ENCODE measurements at regions not wholly inside any gene's neighbourhood (a gene's known extent, or its start where the extent isn't known, plus 50 kb on each side); places are given as distances from the start of the nearest gene placed in this dataset.

DNA sequence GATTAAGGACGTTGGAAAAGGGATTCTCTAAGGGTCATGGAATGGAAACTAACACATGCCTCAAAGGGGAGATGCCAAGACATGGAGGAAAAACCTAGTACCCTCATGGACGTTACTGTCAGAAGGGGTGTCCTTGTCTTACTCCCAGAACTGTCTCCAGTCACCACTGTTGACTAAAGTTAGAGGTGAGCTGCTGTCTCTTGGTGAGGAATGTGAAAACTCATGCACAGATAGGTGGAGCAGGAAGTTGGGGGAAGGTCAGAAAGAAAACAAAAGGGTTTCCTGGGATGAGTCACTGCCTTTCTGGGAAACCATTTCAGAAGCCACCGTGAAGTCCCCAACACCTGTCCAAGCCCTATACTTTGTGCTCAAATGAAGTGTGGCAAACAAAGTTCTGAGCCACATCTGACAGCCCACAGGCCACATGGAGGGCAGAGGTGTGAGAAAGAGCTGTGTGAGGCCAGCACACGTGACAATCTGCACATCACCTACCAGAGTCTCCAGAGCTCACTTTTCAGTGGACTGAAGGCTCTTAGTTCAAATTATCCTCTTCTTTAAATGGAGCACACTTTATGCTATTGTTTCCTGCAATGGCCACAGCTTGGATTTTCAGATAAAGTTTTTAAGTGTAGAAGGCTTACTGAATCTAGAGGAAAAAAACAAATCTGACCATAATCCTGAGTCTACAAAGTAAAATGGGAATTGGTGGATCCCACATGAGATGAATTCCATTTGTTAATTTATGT lies 92.9 kb upstream of the EGLN3 start (continued):
- TF ChIP-seq, protein P1, sequence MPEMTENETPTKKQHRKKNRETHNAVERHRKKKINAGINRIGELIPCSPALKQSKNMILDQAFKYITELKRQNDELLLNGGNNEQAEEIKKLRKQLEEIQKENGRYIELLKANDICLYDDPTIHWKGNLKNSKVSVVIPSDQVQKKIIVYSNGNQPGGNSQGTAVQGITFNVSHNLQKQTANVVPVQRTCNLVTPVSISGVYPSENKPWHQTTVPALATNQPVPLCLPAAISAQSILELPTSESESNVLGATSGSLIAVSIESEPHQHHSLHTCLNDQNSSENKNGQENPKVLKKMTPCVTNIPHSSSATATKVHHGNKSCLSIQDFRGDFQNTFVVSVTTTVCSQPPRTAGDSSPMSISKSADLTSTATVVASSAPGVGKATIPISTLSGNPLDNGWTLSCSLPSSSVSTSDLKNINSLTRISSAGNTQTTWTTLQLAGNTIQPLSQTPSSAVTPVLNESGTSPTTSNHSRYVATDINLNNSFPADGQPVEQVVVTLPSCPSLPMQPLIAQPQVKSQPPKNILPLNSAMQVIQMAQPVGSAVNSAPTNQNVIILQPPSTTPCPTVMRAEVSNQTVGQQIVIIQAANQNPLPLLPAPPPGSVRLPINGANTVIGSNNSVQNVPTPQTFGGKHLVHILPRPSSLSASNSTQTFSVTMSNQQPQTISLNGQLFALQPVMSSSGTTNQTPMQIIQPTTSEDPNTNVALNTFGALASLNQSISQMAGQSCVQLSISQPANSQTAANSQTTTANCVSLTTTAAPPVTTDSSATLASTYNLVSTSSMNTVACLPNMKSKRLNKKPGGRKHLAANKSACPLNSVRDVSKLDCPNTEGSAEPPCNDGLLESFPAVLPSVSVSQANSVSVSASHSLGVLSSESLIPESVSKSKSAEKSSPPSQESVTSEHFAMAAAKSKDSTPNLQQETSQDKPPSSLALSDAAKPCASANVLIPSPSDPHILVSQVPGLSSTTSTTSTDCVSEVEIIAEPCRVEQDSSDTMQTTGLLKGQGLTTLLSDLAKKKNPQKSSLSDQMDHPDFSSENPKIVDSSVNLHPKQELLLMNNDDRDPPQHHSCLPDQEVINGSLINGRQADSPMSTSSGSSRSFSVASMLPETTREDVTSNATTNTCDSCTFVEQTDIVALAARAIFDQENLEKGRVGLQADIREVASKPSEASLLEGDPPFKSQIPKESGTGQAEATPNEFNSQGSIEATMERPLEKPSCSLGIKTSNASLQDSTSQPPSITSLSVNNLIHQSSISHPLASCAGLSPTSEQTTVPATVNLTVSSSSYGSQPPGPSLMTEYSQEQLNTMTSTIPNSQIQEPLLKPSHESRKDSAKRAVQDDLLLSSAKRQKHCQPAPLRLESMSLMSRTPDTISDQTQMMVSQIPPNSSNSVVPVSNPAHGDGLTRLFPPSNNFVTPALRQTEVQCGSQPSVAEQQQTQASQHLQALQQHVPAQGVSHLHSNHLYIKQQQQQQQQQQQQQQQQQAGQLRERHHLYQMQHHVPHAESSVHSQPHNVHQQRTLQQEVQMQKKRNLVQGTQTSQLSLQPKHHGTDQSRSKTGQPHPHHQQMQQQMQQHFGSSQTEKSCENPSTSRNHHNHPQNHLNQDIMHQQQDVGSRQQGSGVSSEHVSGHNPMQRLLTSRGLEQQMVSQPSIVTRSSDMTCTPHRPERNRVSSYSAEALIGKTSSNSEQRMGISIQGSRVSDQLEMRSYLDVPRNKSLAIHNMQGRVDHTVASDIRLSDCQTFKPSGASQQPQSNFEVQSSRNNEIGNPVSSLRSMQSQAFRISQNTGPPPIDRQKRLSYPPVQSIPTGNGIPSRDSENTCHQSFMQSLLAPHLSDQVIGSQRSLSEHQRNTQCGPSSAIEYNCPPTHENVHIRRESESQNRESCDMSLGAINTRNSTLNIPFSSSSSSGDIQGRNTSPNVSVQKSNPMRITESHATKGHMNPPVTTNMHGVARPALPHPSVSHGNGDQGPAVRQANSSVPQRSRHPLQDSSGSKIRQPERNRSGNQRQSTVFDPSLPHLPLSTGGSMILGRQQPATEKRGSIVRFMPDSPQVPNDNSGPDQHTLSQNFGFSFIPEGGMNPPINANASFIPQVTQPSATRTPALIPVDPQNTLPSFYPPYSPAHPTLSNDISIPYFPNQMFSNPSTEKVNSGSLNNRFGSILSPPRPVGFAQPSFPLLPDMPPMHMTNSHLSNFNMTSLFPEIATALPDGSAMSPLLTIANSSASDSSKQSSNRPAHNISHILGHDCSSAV (CRISPR knock-in tag; IDR thresholded peaks at IDR 0.05; ENCODE audit: borderline replicate concordance), result peak; percentile 98; the same call in 1 of the 2 replicates
- TF ChIP-seq MAFF (IDR thresholded peaks at IDR 0.05; ENCODE audit: low read depth, low read length), result no peak
- no peak; the same call in 1 of the 2 replicates for TF ChIP-seq ZNF780A (CRISPR knock-in tag; IDR thresholded peaks at IDR 0.05)
- no peak for TF ChIP-seq ZNF10 (CRISPR knock-in tag; IDR thresholded peaks at IDR 0.05; ENCODE audit: borderline replicate concordance, low read depth)
- TF ChIP-seq, protein P2, sequence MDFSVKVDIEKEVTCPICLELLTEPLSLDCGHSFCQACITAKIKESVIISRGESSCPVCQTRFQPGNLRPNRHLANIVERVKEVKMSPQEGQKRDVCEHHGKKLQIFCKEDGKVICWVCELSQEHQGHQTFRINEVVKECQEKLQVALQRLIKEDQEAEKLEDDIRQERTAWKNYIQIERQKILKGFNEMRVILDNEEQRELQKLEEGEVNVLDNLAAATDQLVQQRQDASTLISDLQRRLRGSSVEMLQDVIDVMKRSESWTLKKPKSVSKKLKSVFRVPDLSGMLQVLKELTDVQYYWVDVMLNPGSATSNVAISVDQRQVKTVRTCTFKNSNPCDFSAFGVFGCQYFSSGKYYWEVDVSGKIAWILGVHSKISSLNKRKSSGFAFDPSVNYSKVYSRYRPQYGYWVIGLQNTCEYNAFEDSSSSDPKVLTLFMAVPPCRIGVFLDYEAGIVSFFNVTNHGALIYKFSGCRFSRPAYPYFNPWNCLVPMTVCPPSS (IDR thresholded peaks at IDR 0.05), result no peak
- no peak for TF ChIP-seq SUZ12 (IDR thresholded peaks at IDR 0.05; ENCODE audit: low read depth, low read length)
- TF ChIP-seq KLF16 (CRISPR knock-in tag; IDR thresholded peaks at IDR 0.05), result peak; percentile 97 to 99
- peak; percentile 96 for TF ChIP-seq TSC22D2 (CRISPR knock-in tag; IDR thresholded peaks at IDR 0.05; ENCODE audit: borderline replicate concordance)
- TF ChIP-seq, protein P3, sequence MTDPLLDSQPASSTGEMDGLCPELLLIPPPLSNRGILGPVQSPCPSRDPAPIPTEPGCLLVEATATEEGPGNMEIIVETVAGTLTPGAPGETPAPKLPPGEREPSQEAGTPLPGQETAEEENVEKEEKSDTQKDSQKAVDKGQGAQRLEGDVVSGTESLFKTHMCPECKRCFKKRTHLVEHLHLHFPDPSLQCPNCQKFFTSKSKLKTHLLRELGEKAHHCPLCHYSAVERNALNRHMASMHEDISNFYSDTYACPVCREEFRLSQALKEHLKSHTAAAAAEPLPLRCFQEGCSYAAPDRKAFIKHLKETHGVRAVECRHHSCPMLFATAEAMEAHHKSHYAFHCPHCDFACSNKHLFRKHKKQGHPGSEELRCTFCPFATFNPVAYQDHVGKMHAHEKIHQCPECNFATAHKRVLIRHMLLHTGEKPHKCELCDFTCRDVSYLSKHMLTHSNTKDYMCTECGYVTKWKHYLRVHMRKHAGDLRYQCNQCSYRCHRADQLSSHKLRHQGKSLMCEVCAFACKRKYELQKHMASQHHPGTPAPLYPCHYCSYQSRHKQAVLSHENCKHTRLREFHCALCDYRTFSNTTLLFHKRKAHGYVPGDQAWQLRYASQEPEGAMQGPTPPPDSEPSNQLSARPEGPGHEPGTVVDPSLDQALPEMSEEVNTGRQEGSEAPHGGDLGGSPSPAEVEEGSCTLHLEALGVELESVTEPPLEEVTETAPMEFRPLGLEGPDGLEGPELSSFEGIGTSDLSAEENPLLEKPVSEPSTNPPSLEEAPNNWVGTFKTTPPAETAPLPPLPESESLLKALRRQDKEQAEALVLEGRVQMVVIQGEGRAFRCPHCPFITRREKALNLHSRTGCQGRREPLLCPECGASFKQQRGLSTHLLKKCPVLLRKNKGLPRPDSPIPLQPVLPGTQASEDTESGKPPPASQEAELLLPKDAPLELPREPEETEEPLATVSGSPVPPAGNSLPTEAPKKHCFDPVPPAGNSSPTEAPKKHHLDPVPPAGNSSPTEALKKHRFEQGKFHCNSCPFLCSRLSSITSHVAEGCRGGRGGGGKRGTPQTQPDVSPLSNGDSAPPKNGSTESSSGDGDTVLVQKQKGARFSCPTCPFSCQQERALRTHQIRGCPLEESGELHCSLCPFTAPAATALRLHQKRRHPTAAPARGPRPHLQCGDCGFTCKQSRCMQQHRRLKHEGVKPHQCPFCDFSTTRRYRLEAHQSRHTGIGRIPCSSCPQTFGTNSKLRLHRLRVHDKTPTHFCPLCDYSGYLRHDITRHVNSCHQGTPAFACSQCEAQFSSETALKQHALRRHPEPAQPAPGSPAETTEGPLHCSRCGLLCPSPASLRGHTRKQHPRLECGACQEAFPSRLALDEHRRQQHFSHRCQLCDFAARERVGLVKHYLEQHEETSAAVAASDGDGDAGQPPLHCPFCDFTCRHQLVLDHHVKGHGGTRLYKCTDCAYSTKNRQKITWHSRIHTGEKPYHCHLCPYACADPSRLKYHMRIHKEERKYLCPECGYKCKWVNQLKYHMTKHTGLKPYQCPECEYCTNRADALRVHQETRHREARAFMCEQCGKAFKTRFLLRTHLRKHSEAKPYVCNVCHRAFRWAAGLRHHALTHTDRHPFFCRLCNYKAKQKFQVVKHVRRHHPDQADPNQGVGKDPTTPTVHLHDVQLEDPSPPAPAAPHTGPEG (CRISPR knock-in tag; IDR thresholded peaks at IDR 0.05), result peak; percentile 68; the same call in 1 of the 2 replicates
- TF ChIP-seq ZZZ3 (CRISPR knock-in tag; IDR thresholded peaks at IDR 0.05; ENCODE audit: borderline replicate concordance), result peak; percentile 88
- peak; percentile 68; the same call in 1 of the 2 replicates for TF ChIP-seq SNAPC5 (CRISPR knock-in tag; IDR thresholded peaks at IDR 0.05; ENCODE audit: borderline replicate concordance)
- peak; percentile 78; the same call in 1 of the 2 replicates for TF ChIP-seq EED (CRISPR knock-in tag; IDR thresholded peaks at IDR 0.05)
- TF ChIP-seq ZNF792 (CRISPR knock-in tag; IDR thresholded peaks at IDR 0.05), result peak; percentile 100

Measured in HepG2 (cell line).